Skin of body (tissue), 1 donor: ENCODE measurements at regions not wholly inside any gene's neighbourhood (a gene's known extent, or its start where the extent isn't known, plus 50 kb on each side); places are given as distances from the start of the nearest gene placed in this dataset.
A peak's percentile ranks its signal among the peaks of the same experiment; 100 is the strongest.

Experiments
- DNase-seq: peaks from one replicate; lab custom pipeline; 2025; lab: John Stamatoyannopoulos, UW

GRCh38 chr12:85676816-85677749, 159.1 kb downstream of the RASSF9 start:
- no peak for DNase-seq

DNA sequence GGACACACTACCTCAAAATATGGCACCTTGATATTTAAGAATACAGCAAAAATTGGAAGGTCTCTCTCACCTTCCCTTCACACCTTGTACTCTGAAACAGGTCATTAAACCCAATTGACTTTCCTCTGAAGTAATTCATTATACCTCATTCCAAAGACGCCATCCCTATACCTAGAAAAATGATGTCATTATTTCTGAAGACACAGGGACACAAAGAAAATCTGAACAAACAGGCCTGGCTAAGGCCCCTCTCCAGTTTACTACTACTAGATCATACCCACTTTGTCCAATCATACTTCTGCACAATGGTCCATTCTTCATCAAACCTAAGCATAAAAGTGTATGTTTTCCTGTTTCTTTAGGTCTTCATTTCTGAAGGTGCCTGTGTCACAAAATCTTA, 156.9 kb downstream of the RASSF9 start:
- no peak for DNase-seq

- DNase-seq = no peak
These were observed 155.3 kb downstream of the RASSF9 start for GRCh38 chr12:85680881-85681280.

- DNase-seq = no peak
These were observed 154.9 kb downstream of the RASSF9 start for GRCh38 chr12:85681333-85681732.

- no peak for DNase-seq
These were observed 153.2 kb downstream of the RASSF9 start for GRCh38 chr12:85683051-85683450.

DNA sequence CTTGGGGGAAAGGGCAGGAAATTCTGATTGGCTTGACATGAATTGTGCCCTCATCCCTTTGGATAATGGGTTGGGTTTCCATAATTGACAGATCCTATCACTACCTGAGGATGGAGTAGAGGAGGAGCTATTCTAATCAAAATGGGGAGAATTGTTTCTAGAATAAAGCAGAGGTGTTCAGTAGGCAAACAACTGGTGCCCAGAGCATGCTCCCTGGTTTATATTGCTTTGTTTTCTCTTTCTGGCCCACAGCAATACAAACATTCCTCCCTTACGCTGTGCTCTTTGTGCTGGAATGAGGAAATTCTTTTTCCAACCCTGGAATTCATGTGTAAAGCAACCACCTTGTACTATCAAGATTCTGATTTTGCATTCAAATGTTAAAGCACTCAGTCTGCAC, 147.4 kb downstream of the RASSF9 start:
- no peak for DNase-seq

DNA sequence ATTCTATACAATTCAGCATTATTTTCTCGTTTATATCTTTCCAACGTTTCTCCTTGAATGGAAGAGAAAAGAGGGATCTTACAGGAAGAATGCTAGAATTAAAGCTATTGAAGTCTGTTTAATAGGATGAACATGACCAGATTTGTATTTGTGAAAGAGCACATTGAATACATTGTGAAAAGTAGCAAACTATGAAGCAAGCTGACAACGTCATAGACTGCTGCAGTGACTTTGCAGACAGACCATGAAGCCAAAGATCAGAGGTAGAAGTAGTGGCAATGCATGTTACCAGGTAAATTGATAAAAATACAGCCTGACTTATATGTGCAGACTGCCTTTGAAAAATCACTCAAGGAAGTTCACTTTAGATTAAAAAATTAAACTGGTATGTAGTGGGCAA, 146.1 kb downstream of the RASSF9 start:
- no peak for DNase-seq

DNA sequence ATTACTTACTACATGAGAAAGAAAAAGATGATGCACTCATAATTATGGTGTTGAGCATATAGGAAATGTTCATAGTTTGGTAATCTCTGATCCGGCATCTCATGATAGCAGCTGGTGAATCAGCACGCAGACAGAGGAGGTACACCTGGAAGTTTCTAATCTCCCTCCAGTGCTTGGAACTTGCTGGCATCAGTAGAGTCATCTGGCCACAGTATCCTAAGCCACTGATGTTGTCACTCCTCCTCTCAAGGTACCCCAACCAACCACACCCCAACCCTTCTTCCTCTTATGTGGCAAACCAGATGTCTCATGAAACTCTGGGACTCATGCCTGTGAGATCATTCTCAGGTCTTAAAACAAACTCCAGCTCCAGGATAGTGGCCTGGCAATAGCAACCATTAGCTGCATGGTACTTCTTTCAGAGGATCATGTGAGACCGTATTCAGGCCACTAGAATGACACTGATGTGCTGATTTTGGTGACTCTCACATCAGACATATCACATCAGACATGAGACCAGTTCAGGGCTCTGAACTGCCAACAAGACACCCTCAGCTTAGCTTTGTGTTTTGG, 143.0 kb downstream of the RASSF9 start:
- no peak for DNase-seq

GRCh38 chr12:85695097-85695715, 141.0 kb downstream of the RASSF9 start:
- DNase-seq = no peak

GRCh38 chr12:85697003-85697402, 139.2 kb downstream of the RASSF9 start:
- DNase-seq = no peak

DNA sequence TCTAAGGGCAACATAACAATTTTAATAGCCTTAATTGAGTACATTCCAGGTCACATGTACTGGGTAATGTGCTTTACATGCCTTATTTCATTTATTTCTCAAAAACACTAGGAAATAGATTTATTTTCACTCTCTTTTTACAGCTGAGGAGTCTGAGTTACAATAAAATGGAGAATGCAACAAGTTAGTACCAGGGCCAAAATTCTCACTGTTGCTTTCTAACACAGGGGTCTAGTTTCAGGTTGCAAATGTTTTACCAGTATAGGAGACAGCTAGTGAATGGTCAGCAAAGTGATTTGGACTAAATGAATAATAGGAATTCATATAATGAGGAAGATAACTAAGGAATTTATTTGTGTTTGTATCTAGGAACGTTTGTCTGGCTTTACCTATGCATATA, 137.3 kb downstream of the RASSF9 start:
- no peak for DNase-seq

- no peak for DNase-seq
These were observed 127.4 kb downstream of the RASSF9 start for GRCh38 chr12:85708775-85709174.

DNA sequence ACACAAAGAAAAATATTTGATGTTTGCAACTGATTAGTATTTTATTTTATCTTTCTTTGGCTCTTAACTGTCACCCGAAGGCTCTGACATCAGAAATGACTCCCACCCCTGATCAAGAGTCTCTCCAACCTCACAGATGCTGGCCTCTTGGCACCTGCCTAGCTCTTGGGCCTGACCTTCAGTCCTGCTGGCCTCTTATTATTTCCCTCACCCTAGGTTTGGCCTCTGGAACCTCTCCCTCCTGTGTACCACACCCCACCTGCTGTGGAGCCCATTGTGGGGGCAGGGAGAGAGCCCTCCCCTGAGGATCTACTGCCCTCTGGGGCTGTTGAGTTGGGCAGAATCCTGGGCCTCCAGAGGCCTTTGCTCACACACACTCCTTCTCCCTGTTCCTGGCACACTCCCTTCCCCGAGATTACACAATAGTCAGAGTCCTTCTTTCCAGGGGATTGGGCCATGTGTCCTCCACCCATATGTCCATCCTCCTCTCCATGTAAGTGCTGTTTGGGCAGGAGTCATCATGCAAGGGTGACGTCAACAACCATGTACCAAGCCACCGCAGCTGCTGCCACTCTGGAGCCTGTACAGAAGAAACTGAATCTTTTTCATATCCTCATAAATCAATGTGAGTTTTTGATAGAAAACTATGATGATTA, 124.3 kb downstream of the RASSF9 start:
- DNase-seq = no peak

DNA sequence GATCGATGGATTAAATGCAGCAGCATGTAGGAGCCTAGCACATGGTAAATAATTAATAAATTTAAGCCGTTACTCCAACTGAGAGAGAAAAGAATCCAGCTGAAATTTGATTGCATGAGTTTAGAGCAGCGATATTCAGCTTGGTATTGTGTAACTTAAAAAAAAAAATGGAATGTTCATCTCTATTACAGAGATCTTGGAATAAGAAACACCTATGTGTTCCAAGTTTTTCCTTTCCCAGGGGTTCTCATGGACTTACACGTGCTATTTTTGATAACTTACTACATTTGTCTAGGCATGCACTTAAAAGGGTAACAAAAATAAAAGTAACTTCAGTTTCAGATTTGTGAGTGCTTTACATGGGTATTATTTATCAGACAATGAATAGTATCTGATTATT, 122.8 kb downstream of the RASSF9 start:
- peak; percentile 51 for DNase-seq

DNA sequence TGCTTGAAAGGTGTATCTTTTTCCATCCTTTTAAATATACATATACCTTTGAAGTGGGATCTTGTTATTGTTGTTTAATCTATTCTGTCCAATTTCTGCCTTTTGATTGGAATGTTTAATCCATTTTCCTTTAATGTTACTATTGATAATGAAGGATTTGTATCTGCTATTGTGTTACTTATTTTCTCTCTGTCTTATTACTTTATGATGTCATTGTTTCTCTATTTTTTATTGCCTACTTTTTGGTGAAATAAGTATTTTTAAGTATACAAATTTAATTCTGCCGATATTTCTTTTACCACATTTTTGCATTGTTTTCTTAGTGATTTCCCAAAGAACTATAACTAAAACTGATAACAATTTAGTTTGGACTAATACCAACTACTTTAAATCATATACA, 121.8 kb downstream of the RASSF9 start:
- DNase-seq = no peak

DNA sequence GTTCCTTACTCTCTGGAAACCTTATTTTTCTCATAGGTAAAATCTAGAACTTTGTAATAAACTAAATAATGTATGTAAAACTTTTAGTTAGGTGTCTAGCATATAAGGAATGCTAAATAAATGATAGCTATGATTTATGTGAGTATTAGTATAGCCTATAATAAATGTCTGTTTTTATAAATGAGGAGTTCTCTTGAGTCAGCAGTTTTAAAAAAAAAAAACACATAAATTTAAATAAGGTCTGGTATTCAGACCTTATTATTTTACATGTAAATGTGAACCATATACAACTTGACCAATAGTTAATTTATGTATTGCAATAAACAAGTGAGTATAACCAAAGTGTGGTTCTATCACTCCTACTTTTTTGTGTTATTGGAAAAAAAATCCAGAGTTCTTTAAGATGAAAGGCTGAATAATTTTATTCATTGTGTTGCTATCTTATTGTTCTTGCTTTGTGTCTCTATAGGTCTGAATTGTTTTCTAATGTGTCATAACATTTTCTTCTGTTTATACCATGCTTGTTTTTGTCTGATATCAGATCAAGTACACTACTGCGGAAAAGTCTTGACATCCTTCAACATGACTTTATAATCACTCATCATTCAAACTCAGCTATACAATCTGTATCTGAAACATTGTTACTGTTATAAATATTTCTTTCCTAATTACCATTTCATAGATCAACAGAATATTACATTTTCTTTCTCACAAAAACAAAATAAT, 115.7 kb downstream of the RASSF9 start:
- DNase-seq = no peak

DNA sequence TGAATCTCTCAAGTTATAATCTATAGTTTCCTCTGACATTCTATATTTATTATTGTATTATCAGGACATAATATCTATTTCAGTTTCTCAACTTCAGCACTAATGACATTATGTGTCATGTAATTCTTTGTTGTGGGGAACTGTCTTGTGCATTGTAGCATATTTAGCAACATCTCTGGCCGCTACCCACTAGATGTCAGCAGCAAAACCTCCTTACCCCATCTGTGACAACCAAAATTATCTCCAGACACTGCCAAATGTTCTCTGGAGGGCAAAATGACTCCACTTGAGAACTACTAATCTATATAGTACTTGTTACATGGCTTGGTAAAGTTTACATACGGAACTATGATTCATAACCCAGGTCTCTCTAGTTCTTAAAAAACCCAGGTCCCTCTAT, 110.2 kb downstream of the RASSF9 start:
- no peak for DNase-seq

GRCh38 chr12:85733221-85733840, 102.9 kb downstream of the RASSF9 start:
- DNase-seq = no peak

- DNase-seq = no peak
These were observed 102.2 kb downstream of the RASSF9 start for GRCh38 chr12:85733984-85734383.

GRCh38 chr12:85740186-85740585, 96.0 kb downstream of the RASSF9 start:
- peak; percentile 70 for DNase-seq

DNA sequence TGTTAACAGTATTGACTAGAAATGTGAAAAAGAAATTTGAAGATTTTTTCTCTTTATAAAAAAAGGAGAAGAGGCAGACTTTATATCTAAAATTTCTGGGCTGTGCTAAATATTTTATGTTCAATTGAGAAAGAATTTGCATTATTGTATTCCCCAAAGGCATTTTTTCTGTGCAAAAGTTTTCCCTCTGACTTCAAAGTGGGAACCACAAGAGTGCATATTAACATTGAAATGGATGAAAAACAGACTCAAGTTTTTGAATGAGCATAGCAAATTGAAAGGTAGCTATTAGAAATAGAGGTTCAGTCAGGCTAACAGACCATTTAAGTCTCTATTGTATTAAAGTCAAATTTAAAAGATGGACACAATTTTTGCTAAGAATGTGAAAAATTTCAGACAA, 95.2 kb downstream of the RASSF9 start:
- DNase-seq = no peak
